Astrocyte (in vitro differentiated cells and primary cell): ENCODE measurements at regions not wholly inside any gene's neighbourhood (a gene's known extent, or its start where the extent isn't known, plus 50 kb on each side); places are given as distances from the start of the nearest gene placed in this dataset.

Experiments
- DNase-seq: peaks from one replicate; pipeline ENCODE4 v3.0.0-alpha.2; 2010; ENCODE audit warnings: low read depth
- FAIRE-seq: peaks from 2 replicates; lab custom pipeline; 2011; peaks lifted over from hg19 to GRCh38; lab: Jason Lieb, UNC
- H2AFZ ChIP-seq: 2 replicates; pipeline ENCODE4 v1.6.0; 2012; ENCODE audit warnings: low read depth, low read length, inconsistent platforms
- H3K27ac ChIP-seq: 2 replicates; pipeline ENCODE4 v1.5.1; 2011; ENCODE audit warnings: low read depth, low read length, inconsistent platforms
- H3K27me3 ChIP-seq: 2 replicates; pipeline ENCODE4 v1.6.0; 2011; ENCODE audit warnings: low read length, inconsistent platforms; ENCODE audit not compliant: insufficient read depth
- H3K36me3 ChIP-seq: 2 replicates; pipeline ENCODE4 v1.5.1; 2011; ENCODE audit warnings: low read length, inconsistent platforms; ENCODE audit not compliant: insufficient read depth
- H3K4me1 ChIP-seq: 2 replicates; pipeline ENCODE4 v1.5.1; 2011; ENCODE audit warnings: low read length, inconsistent platforms; ENCODE audit not compliant: insufficient read depth
- H3K4me2 ChIP-seq: 2 replicates; pipeline ENCODE4 v1.6.0; 2012; ENCODE audit warnings: low read length, inconsistent platforms
- H3K4me3 ChIP-seq: 2 replicates; pipeline ENCODE4 v1.5.1; 2011; ENCODE audit warnings: low read depth, mild to moderate bottlenecking, low read length, inconsistent platforms; ENCODE audit not compliant: insufficient read depth
- H3K79me2 ChIP-seq: 2 replicates; pipeline ENCODE4 v1.6.0; 2012; ENCODE audit warnings: mild to moderate bottlenecking, low read length, inconsistent platforms; ENCODE audit not compliant: insufficient read depth
- H3K9ac ChIP-seq: 2 replicates; pipeline ENCODE4 v1.6.0; 2012; ENCODE audit warnings: mild to moderate bottlenecking, low read length, inconsistent platforms
- H3K9me3 ChIP-seq: 2 replicates; pipeline ENCODE4 v1.5.1; 2012; ENCODE audit warnings: low read depth, mild to moderate bottlenecking, low read length, inconsistent platforms; ENCODE audit not compliant: insufficient read depth
- H4K20me1 ChIP-seq: 2 replicates; pipeline ENCODE4 v1.6.0; 2012; ENCODE audit warnings: low read length, inconsistent platforms; ENCODE audit not compliant: insufficient read depth
- H3K27ac Mint-ChIP-seq: one replicate; pipeline ENCODE4 v1.8.0; 2021; ENCODE audit warnings: mild to moderate bottlenecking, mixed read lengths; ENCODE audit not compliant: unreplicated experiment
- H3K27me3 Mint-ChIP-seq: one replicate; pipeline ENCODE4 v1.8.0; 2021; ENCODE audit warnings: low read depth, mixed read lengths; ENCODE audit not compliant: unreplicated experiment
- H3K36me3 Mint-ChIP-seq: one replicate; pipeline ENCODE4 v1.8.0; 2021; ENCODE audit warnings: low read depth, mixed read lengths; ENCODE audit not compliant: unreplicated experiment
- H3K4me1 Mint-ChIP-seq: one replicate; pipeline ENCODE4 v1.8.0; 2021; ENCODE audit warnings: low read depth, mixed read lengths; ENCODE audit not compliant: unreplicated experiment
- H3K4me3 Mint-ChIP-seq: one replicate; pipeline ENCODE4 v1.8.0; 2021; ENCODE audit warnings: mild to moderate bottlenecking, moderate library complexity, mixed read lengths; ENCODE audit not compliant: unreplicated experiment
- H3K9me3 Mint-ChIP-seq: one replicate; pipeline ENCODE4 v1.8.0; 2021; ENCODE audit warnings: mild to moderate bottlenecking, mixed read lengths; ENCODE audit not compliant: unreplicated experiment
- EZH2 ChIP-seq: IDR thresholded peaks from 2 replicates; pipeline ENCODE4 v1.6.1; 2012; ENCODE audit warnings: mild to moderate bottlenecking, low read length, inconsistent platforms; ENCODE audit not compliant: insufficient read depth
- TF ChIP-seq, protein P1 (sequence below): IDR thresholded peaks from 2 replicates; pipeline ENCODE4 v1.5.1; 2011; ENCODE audit warnings: low read depth, mild to moderate bottlenecking, inconsistent platforms, low read length, moderate library complexity; ENCODE audit not compliant: insufficient read depth

DNA sequence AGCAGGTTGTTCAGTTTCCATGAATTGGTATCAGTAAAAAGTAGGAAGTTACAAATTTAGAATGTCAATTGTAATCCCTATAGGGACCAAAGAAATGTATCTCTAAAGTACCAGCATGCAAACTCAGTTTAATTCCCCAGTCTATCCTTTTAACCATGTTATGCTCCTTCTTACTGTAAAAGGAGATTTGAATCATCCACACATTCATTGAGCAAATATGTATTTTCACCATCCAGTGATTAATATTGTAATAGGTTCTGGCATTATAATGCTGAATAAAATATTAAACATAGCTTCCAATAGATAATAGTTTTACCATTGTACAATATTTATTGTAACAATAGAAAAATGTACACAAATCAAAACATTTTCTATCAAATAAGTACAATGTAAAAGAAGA lies 228.2 kb upstream of the SEMA3A start:
- Histone ChIP-seq H3K27ac (no peak overlapping the region), H2AFZ (no peak overlapping the region), H3K79me2 (no peaks in the 10 kb centered on the region), H3K9me3 (no peaks in the 10 kb centered on the region), H4K20me1 (no peaks in the 10 kb centered on the region), H3K27me3 (no peaks in the 10 kb centered on the region), H3K9ac (no peak overlapping the region), H3K4me2 (no peak overlapping the region), H3K4me1 (no peaks in the 10 kb centered on the region), H3K36me3 (no peaks in the 10 kb centered on the region), H3K4me3 (no peak overlapping the region)
- H3K4me1 Mint-ChIP-seq: peaks cover 2% of the 10 kb centered on the region
- H3K9me3 Mint-ChIP-seq: peaks cover 13% of the 10 kb centered on the region
- no peak overlapping the region for H3K27ac Mint-ChIP-seq
- TF ChIP-seq EZH2: no peak
- TF ChIP-seq, protein P1, sequence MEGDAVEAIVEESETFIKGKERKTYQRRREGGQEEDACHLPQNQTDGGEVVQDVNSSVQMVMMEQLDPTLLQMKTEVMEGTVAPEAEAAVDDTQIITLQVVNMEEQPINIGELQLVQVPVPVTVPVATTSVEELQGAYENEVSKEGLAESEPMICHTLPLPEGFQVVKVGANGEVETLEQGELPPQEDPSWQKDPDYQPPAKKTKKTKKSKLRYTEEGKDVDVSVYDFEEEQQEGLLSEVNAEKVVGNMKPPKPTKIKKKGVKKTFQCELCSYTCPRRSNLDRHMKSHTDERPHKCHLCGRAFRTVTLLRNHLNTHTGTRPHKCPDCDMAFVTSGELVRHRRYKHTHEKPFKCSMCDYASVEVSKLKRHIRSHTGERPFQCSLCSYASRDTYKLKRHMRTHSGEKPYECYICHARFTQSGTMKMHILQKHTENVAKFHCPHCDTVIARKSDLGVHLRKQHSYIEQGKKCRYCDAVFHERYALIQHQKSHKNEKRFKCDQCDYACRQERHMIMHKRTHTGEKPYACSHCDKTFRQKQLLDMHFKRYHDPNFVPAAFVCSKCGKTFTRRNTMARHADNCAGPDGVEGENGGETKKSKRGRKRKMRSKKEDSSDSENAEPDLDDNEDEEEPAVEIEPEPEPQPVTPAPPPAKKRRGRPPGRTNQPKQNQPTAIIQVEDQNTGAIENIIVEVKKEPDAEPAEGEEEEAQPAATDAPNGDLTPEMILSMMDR: no peak
- DNase-seq (peak; percentile 2), FAIRE-seq (no peak)
- no peaks in the 10 kb centered on the region for H3K36me3 Mint-ChIP-seq
- H3K27me3 Mint-ChIP-seq: no peaks in the 10 kb centered on the region
- H3K4me3 Mint-ChIP-seq: no peak overlapping the region

DNA sequence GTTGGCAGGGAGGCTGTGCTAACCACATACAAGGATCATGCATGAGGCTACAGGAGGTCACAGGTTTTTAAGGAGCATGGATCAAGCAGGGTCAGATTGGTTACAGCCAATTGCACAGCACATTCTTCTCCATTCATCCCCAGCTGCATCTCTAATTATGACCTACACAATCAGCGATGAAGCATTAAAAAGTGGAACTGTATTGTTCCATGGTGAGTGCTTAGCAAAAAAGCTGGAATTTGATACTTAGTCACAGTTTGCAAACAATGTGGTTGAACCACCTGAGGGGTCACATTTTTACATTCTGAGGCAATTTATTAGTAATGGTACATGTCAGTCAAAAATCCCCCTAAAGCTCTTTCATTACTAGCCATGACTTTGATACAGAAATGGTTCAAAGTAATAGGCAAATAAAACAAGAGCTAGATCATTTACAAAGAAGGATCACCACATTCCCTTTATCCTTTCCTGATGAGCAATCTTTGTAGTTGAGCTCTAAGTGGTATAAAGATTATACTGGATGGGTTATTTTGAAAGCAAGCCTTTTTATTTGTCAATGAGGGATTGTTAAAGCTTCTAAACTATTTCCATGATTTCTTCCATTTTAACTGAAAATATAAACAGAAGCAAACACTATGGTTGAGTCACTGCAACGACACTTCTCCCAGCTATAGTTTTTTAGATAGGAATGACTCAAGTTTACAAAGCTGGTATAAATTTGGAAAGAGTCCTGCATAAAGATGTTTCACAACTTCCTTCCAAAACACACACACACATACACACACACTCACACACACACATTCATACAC lies 217.8 kb upstream of the SEMA3A start:
- Histone ChIP-seq H3K9me3 (no peaks in the 10 kb centered on the region), H3K9ac (peak overlapping the region; percentile 73), H3K4me2 (peak overlapping the region; percentile 73), H4K20me1 (no peaks in the 10 kb centered on the region), H3K79me2 (no peaks in the 10 kb centered on the region), H3K27ac (peak overlapping the region; percentile 97), H2AFZ (peak overlapping the region; percentile 4), H3K4me3 (peak overlapping the region; percentile 14), H3K27me3 (no peaks in the 10 kb centered on the region), H3K36me3 (no peaks in the 10 kb centered on the region), H3K4me1 (peaks cover 13% of the 10 kb centered on the region)
- no peak for TF ChIP-seq EZH2
- TF ChIP-seq, protein P1: no peak
- no peaks in the 10 kb centered on the region for H3K9me3 Mint-ChIP-seq
- H3K27me3 Mint-ChIP-seq: no peaks in the 10 kb centered on the region
- no peaks in the 10 kb centered on the region for H3K36me3 Mint-ChIP-seq
- H3K4me1 Mint-ChIP-seq: peaks cover 9% of the 10 kb centered on the region
- DNase-seq (peak; percentile 97), FAIRE-seq (peak; percentile 94)
- peak overlapping the region; percentile 73 for H3K27ac Mint-ChIP-seq
- H3K4me3 Mint-ChIP-seq: no peak overlapping the region

DNA sequence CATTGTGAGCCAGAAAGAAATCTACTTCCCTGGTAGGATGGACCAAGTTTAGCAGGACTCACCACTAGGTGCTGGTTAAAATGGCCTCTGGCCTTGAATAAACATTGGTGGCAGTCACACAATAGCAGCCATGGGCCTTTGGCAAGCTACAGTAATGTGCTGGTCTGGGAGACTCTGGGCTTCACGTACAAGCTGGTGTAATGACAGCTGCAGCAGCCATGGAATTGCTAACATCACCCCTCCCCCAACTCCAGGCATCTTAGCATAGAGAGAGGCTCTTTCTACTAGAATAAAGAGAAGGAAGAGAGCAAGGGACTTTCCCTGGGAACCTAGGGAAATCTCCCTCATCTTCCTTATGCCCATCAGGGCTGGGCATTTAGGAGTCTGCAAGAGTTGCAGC lies 205.1 kb upstream of the SEMA3A start:
- no peak overlapping the region for H3K9ac ChIP-seq
- no peak overlapping the region for H3K4me2 ChIP-seq
- Mint-ChIP-seq H3K27me3 (no peaks in the 10 kb centered on the region), H3K36me3 (peaks cover 5% of the 10 kb centered on the region), H3K9me3 (peaks cover 20% of the 10 kb centered on the region), H3K27ac (no peak overlapping the region), H3K4me3 (no peak overlapping the region), H3K4me1 (no peaks in the 10 kb centered on the region)
- no peaks in the 10 kb centered on the region for H3K4me1 ChIP-seq
- H3K27me3 ChIP-seq: no peaks in the 10 kb centered on the region
- TF ChIP-seq, protein P1: no peak
- TF ChIP-seq EZH2: no peak
- no peaks in the 10 kb centered on the region for H3K9me3 ChIP-seq
- no peak overlapping the region for H3K4me3 ChIP-seq
- DNase-seq: no peak
- no peaks in the 10 kb centered on the region for H3K79me2 ChIP-seq
- no peaks in the 10 kb centered on the region for H4K20me1 ChIP-seq
- H2AFZ ChIP-seq: no peak overlapping the region
- no peak for FAIRE-seq
- H3K27ac ChIP-seq: no peak overlapping the region
- H3K36me3 ChIP-seq: no peaks in the 10 kb centered on the region
